Heart left ventricle (tissue), 16 donors: ENCODE measurements at regions not wholly inside any gene's neighbourhood (a gene's known extent, or its start where the extent isn't known, plus 50 kb on each side); places are given as distances from the start of the nearest gene placed in this dataset.

Source experiments
- ATAC-seq, 4 donors: fragments of 200-7000 bp; cut with Tn5 transposase; one replicate each; pipeline ENCODE4 v1.9.1; 2020 to 2022; ENCODE audit warnings: moderate library complexity in 4 of 4, mild to moderate bottlenecking in 3 of 4, moderate number of reproducible peaks in 1 of 4
- DNase-seq, 5 donors: peaks; one replicate each; pipeline ENCODE4 v3.0.0-alpha.2; 2020
- H3K27ac ChIP-seq, 12 donors: fragments of 200-600 bp; sonication (generic) in 4 of 12; one replicate each; pipeline versions ENCODE4 v1.5.0 to v1.8.0; 2016 to 2022; ENCODE audit warnings: mild to moderate bottlenecking in 2 of 12
- H3K27me3 ChIP-seq, 9 donors: fragments of 200-600 bp; sonication (generic) in 2 of 9; one replicate each; pipeline versions ENCODE4 v1.5.1 to v1.8.0; 2016 to 2022; ENCODE audit warnings: mild to moderate bottlenecking in 3 of 9
- H3K36me3 ChIP-seq, 9 donors: fragments of 200-600 bp; sonication (generic) in 2 of 9; one replicate each; pipeline versions ENCODE4 v1.5.0 to v1.8.0; 2018 to 2022; ENCODE audit warnings: mild to moderate bottlenecking in 2 of 9
- H3K4me1 ChIP-seq, 12 donors: fragments of 200-600 bp; sonication (generic) in 4 of 12; one replicate each; pipeline versions ENCODE4 v1.5.0 to v1.8.0; 2016 to 2022; ENCODE audit warnings: mild to moderate bottlenecking in 3 of 12
- H3K4me3 ChIP-seq, 12 donors: fragments of 200-600 bp; sonication (generic) in 4 of 12; one replicate each; pipeline versions ENCODE4 v1.5.0 to v1.8.0; 2017 to 2022; ENCODE audit warnings: mild to moderate bottlenecking in 9 of 12, moderate library complexity in 4 of 12
- H3K9me3 ChIP-seq, 12 donors: fragments of 200-600 bp; sonication (generic) in 4 of 12; one replicate each; pipeline versions ENCODE4 v1.5.0 to v1.8.0; 2016 to 2022; ENCODE audit warnings: mild to moderate bottlenecking in 1 of 12
- CTCF ChIP-seq, 12 donors: fragments of 200-600 bp; sonication (generic) in 4 of 12; IDR thresholded peaks; one replicate each; pipeline versions ENCODE4 v1.5.0 to v1.8.0; 2018 to 2022; ENCODE audit warnings: antibody characterized with exemption in 12 of 12, mild to moderate bottlenecking in 5 of 12
- POLR2A ChIP-seq, 2 donors: fragments of 450-650 bp; IDR thresholded peaks; one replicate each; pipeline ENCODE4 v1.6.1; 2017; ENCODE audit warnings: antibody characterized with exemption in 2 of 2, mild to moderate bottlenecking in 2 of 2, moderate library complexity in 2 of 2
- WGBS, 4 donors: extraction: QIAGEN DNeasy Blood & Tissue Kit in 2 of 4; methylation state at CpG; one replicate each; pipeline versions ENCODE4 v1.1.5 to v1.1.7; 2013 to 2018; 5-methylcytosine and 5-hydroxymethylcytosine counted together
- intact Hi-C, 10 donors: fragments of 100-400 bp; cut with DNase I; formaldehyde crosslinking; loops; one replicate each; pipeline versions ENCODE4 v1.11.1 to v1.14.2; 2022
- donor health status: ischemic (EF 13 %, LVEDD 7.1; RV severe dilation, severe dysfunction).
- donor health status: healthy with polysubstance abuse.
- donor health status: DM: no; HTN: yes; CAD: no.
- donor health status: DM: no; HTN: no; CAD: no.
- donor health status: ischemic (EF 25% LVEDD 6.9; RV normal size, moderate dysfunction).
- donor health status: ischemic (EF 25% LVEDD 5.7; RV mildly dilated, moderate dysfunction).
- donor health status: healthy.
- donor health status: DM: yes; HTN: yes; CAD: no.
- donor health status: ischemic (EF 35%, LVEDD 5.7; RV mildly dilated, moderate dysfunction).
- donor health status: nonischemic (EF 11% LVEDD 7.7; RV severe dilation, severe dysfunction).
- donor health status: DM: yes; HTN: yes; CAD: no.
- donor health status: PGD.
- donor health status: ischemic (EF 29% LVEDD 5.4; RV normal size, mild dysfunction).
- donor health status: nonischemic (EF 23%, LVEDD 6.1; RV moderate dilation, normal function).

GRCh38 chr3:88987776-88988175 lies 119.6 kb upstream of the EPHA3 start:
- intact Hi-C loops = no loop called here
- Histone ChIP-seq H3K27ac (no peak overlapping the region), H3K4me3 (no peak overlapping the region), H3K27me3 (no peaks in the 10 kb centered on the region), H3K4me1 (peaks cover 0 to 13% (median 0%) of the 10 kb centered on the region in 12 donors), H3K9me3 (no peaks in the 10 kb centered on the region), H3K36me3 (no peaks in the 10 kb centered on the region)
- DNase-seq (no peak), ATAC-seq (no peak)
- TF ChIP-seq POLR2A (IDR thresholded peaks at IDR 0.05) = no peak
- no peak for TF ChIP-seq CTCF (IDR thresholded peaks at IDR 0.05)

- Histone ChIP-seq H3K9me3 (no peaks in the 10 kb centered on the region), H3K4me1 (peaks cover 0 to 11% (median 0%) of the 10 kb centered on the region in 12 donors), H3K36me3 (no peaks in the 10 kb centered on the region), H3K27ac (no peak overlapping the region), H3K27me3 (no peaks in the 10 kb centered on the region), H3K4me3 (no peak overlapping the region)
- DNase-seq (no peak), ATAC-seq (no peak)
- TF ChIP-seq POLR2A (IDR thresholded peaks at IDR 0.05) (no peak), CTCF (IDR thresholded peaks at IDR 0.05) (no peak)
- intact Hi-C loops = no loop called here
- 64 to 75% (median 67%) methylated on average over 3 of the region's 3 CpGs for WGBS, 4 donors
Observed at GRCh38 chr3:88988906-88989305, 118.5 kb upstream of the EPHA3 start.

GRCh38 chr3:88991496-88991895 lies 115.9 kb upstream of the EPHA3 start:
- H3K27me3 ChIP-seq = no peaks in the 10 kb centered on the region
- no peak overlapping the region for H3K27ac ChIP-seq
- H3K4me3 ChIP-seq = no peak overlapping the region
- H3K9me3 ChIP-seq = no peaks in the 10 kb centered on the region
- DNase-seq = no peak
- ATAC-seq = no peak
- no peaks in the 10 kb centered on the region for H3K36me3 ChIP-seq
- TF ChIP-seq POLR2A (IDR thresholded peaks at IDR 0.05) (no peak), CTCF (IDR thresholded peaks at IDR 0.05) (no peak)
- intact Hi-C loops = no loop called here
- H3K4me1 ChIP-seq = peaks cover 0 to under 1% (median 0%) of the 10 kb centered on the region in 12 donors

- Histone ChIP-seq H3K27ac (no peak overlapping the region), H3K36me3 (no peaks in the 10 kb centered on the region), H3K4me1 (peaks cover 0 to 8% (median 0%) of the 10 kb centered on the region in 12 donors), H3K9me3 (peaks cover 0 to 16% (median 0%) of the 10 kb centered on the region in 12 donors), H3K4me3 (no peak overlapping the region), H3K27me3 (no peaks in the 10 kb centered on the region)
- no peak for TF ChIP-seq POLR2A (IDR thresholded peaks at IDR 0.05)
- no peak for TF ChIP-seq CTCF (IDR thresholded peaks at IDR 0.05)
- DNase-seq (no peak), ATAC-seq (no peak)
- 7 to 32% (median 15%) methylated on average over 3 of the region's 3 CpGs for WGBS, 4 donors
- intact Hi-C loops = no loop called here
Observed at GRCh38 chr3:88996691-88997090, 110.7 kb upstream of the EPHA3 start.
